Spleen (tissue), 11 donors: ENCODE measurements at regions not wholly inside any gene's neighbourhood (a gene's known extent, or its start where the extent isn't known, plus 50 kb on each side); places are given as distances from the start of the nearest gene placed in this dataset.
A peak's percentile ranks its signal among the peaks of the same experiment; 100 is the strongest.

Experiments used
- DNase-seq: peaks from one replicate; pipeline ENCODE4 v3.0.0-alpha.2; 2020
- H3K27ac ChIP-seq, 8 donors: fragments of 200-600 bp; sonication (generic) in 7 of 8; 1 replicate in 4 of 8; 2 replicates in 4 of 8; pipeline versions ENCODE4 v1.5.0 to v1.8.0; 2016 to 2021; ENCODE audit warnings: inconsistent platforms in 4 of 8, mild to moderate bottlenecking in 4 of 8, moderate library complexity in 1 of 8
- H3K27me3 ChIP-seq, 7 donors: fragments of 200-600 bp; sonication (generic) in 6 of 7; replicated peaks in 1 of 7; 1 replicate in 4 of 7; 2 replicates in 3 of 7; pipeline versions ENCODE4 v1.5.0 to v1.8.0; 2016 to 2021; ENCODE audit warnings: inconsistent platforms in 3 of 7, mild to moderate bottlenecking in 1 of 7
- H3K36me3 ChIP-seq, 6 donors: fragments of 200-600 bp; sonication (generic) in 5 of 6; 1 replicate in 4 of 6; 2 replicates in 2 of 6; pipeline versions ENCODE4 v1.5.0 to v1.8.0; 2016 to 2021; ENCODE audit warnings: inconsistent platforms in 2 of 6
- H3K4me1 ChIP-seq, 6 donors: fragments of 200-600 bp; sonication (generic) in 5 of 6; 1 replicate in 3 of 6; 2 replicates in 3 of 6; pipeline versions ENCODE4 v1.5.0 to v1.8.0; 2016 to 2021; ENCODE audit warnings: inconsistent platforms in 3 of 6
- H3K4me3 ChIP-seq, 8 donors: fragments of 200-600 bp; sonication (generic) in 7 of 8; 1 replicate in 4 of 8; 2 replicates in 4 of 8; pipeline versions ENCODE4 v1.5.0 to v1.8.0; 2016 to 2021; ENCODE audit warnings: inconsistent platforms in 4 of 8, mild to moderate bottlenecking in 4 of 8, moderate library complexity in 2 of 8
- H3K9me3 ChIP-seq, 8 donors: fragments of 200-600 bp; sonication (generic) in 7 of 8; 1 replicate in 4 of 8; 2 replicates in 4 of 8; pipeline versions ENCODE4 v1.5.0 to v1.8.0; 2016 to 2021; ENCODE audit warnings: inconsistent platforms in 4 of 8
- CTCF ChIP-seq, 11 experiments: fragments of 200-600 bp in 7 of 11; fragments of 450-650 bp in 4 of 11; sonication (generic) in 4 of 11; IDR thresholded peaks in 8 of 11; conservative IDR thresholded peaks in 3 of 11; 1 replicate in 7 of 11; 2 replicates in 4 of 11; pipeline versions ENCODE4 v1.4.0 to v1.8.0; 2016 to 2021; ENCODE audit warnings: antibody characterized with exemption in 11 of 11, inconsistent platforms in 4 of 11, mild to moderate bottlenecking in 1 of 11
- POLR2A ChIP-seq, 3 donors: fragments of 450-650 bp; IDR thresholded peaks; one replicate each; pipeline ENCODE4 v1.5.1; 2017; ENCODE audit warnings: antibody characterized with exemption in 3 of 3, mild to moderate bottlenecking in 1 of 3
- POLR2AphosphoS5 ChIP-seq, 3 donors: sonication (generic); formaldehyde crosslinking; IDR thresholded peaks; one replicate each; pipeline ENCODE4 v1.5.1; 2017; ENCODE audit warnings: antibody characterized with exemption in 3 of 3
- WGBS, 5 donors: extraction: QIAGEN DNeasy Blood & Tissue Kit in 3 of 5; methylation state at CpG; one replicate each; pipeline versions ENCODE4 v1.1.5 to v1.1.7; 2013 to 2018; 5-methylcytosine and 5-hydroxymethylcytosine counted together
- intact Hi-C: fragments of 100-400 bp; cut with DNase I; formaldehyde crosslinking; loops from one replicate; pipeline ENCODE4 v1.15.0; 2023; ENCODE audit warnings: low total_unique reads
- donor health status: healthy with polysubstance abuse.
- donor health status: DM: no; HTN: no; CAD: no; lungs with moderate emphysema.
- donor health status: DM: no; HTN: no; CAD: no.
- donor health status: Bipolar disorder and iron deficiency.
- donor health status: healthy.
- donor health status: DM: no; HTN: no; CAD: no.
- donor health status: DM: yes; HTN: yes; CAD: no.

- WGBS, 5 donors: 91 to 98% (median 96%) methylated on average over 19 to 24 of the region's 24 CpGs
- peak; percentile 46 for DNase-seq
- Histone ChIP-seq H3K4me3 (no peak overlapping the region), H3K9me3 (no peaks in the 10 kb centered on the region), H3K27ac (no peak overlapping the region), H3K36me3 (peaks cover 0 to 30% (median 0%) of the 10 kb centered on the region in 6 donors), H3K4me1 (no peaks in the 10 kb centered on the region), H3K27me3 (no peaks in the 10 kb centered on the region)
- intact Hi-C loops: no loop called here
- no peak for TF ChIP-seq POLR2A (IDR thresholded peaks at IDR 0.05)
- TF ChIP-seq CTCF (IDR thresholded peaks at IDR 0.05 in 8 of 11, conservative IDR thresholded peaks at IDR 0.05 in 3 of 11): no peak
- TF ChIP-seq POLR2AphosphoS5 (IDR thresholded peaks at IDR 0.05): no peak
Observed at GRCh38 chr2:10186868-10187535, 64.5 kb downstream of the RRM2 start.

GRCh38 chr2:10187661-10188060, 65.1 kb downstream of the RRM2 start:
- TF ChIP-seq CTCF (IDR thresholded peaks at IDR 0.05 in 8 of 11, conservative IDR thresholded peaks at IDR 0.05 in 3 of 11): no peak
- TF ChIP-seq POLR2A (IDR thresholded peaks at IDR 0.05): no peak
- no peak for TF ChIP-seq POLR2AphosphoS5 (IDR thresholded peaks at IDR 0.05)
- Histone ChIP-seq H3K36me3 (peaks cover 0 to 30% (median 0%) of the 10 kb centered on the region in 6 donors), H3K27me3 (no peaks in the 10 kb centered on the region), H3K4me1 (no peaks in the 10 kb centered on the region), H3K4me3 (no peak overlapping the region), H3K27ac (no peak overlapping the region), H3K9me3 (no peaks in the 10 kb centered on the region)
- peak; percentile 46 for DNase-seq
- WGBS, 5 donors: 88 to 96% (median 94%) methylated on average over 14 of the region's 14 CpGs
- intact Hi-C loops: no loop called here

GRCh38 chr2:10188211-10188610, 65.7 kb downstream of the RRM2 start:
- 88 to 99% (median 96%) methylated on average over 6 to 7 of the region's 7 CpGs for WGBS, 5 donors
- no peaks in the 10 kb centered on the region for H3K4me1 ChIP-seq
- DNase-seq: no peak
- H3K9me3 ChIP-seq: no peaks in the 10 kb centered on the region
- peaks cover 0 to 27% (median 0%) of the 10 kb centered on the region in 6 donors for H3K36me3 ChIP-seq
- no peaks in the 10 kb centered on the region for H3K27me3 ChIP-seq
- no peak for TF ChIP-seq CTCF (IDR thresholded peaks at IDR 0.05 in 8 of 11, conservative IDR thresholded peaks at IDR 0.05 in 3 of 11)
- no peak overlapping the region for H3K4me3 ChIP-seq
- no peak overlapping the region for H3K27ac ChIP-seq
- intact Hi-C loops: no loop called here

GRCh38 chr2:10188729-10189305, 66.3 kb downstream of the RRM2 start:
- H3K9me3 ChIP-seq: no peaks in the 10 kb centered on the region
- H3K4me1 ChIP-seq: no peaks in the 10 kb centered on the region
- intact Hi-C loops: no loop called here
- no peak overlapping the region for H3K4me3 ChIP-seq
- no peaks in the 10 kb centered on the region for H3K27me3 ChIP-seq
- peaks cover 0 to 24% (median 0%) of the 10 kb centered on the region in 6 donors for H3K36me3 ChIP-seq
- TF ChIP-seq POLR2AphosphoS5 (IDR thresholded peaks at IDR 0.05) (no peak), POLR2A (IDR thresholded peaks at IDR 0.05) (no peak), CTCF (IDR thresholded peaks at IDR 0.05 in 8 of 11, conservative IDR thresholded peaks at IDR 0.05 in 3 of 11) (no peak)
- 93 to 98% (median 96%) methylated on average over 2 to 12 of the region's 12 CpGs for WGBS, 5 donors
- DNase-seq: peak; percentile 54
- H3K27ac ChIP-seq: no peak overlapping the region
